ENCODE measurements at regions not wholly inside any gene's neighbourhood (a gene's known extent, or its start where the extent isn't known, plus 50 kb on each side); places are given as distances from the start of the nearest gene placed in this dataset.

- no peak for DNase-seq (ENCODE audit: low spot score)
- in situ Hi-C loops (cut with MboI; ENCODE audit: low pct_unique_long_range_greater_than_20kb, low sequenced_read_pairs, unreplicated experiment), result no loop called here
- TF ChIP-seq CTCF (IDR thresholded peaks at IDR 0.05; ENCODE audit: extremely low read depth, insufficient read depth, missing control alignments), result no peak
Measured at GRCh38 chr13:74047931-74048600, 86.1 kb downstream of the KLF12 start.

- DNase-seq (ENCODE audit: low spot score), result no peak
- TF ChIP-seq CTCF (IDR thresholded peaks at IDR 0.05; ENCODE audit: extremely low read depth, insufficient read depth, missing control alignments), result no peak
- in situ Hi-C loops (cut with MboI; ENCODE audit: low pct_unique_long_range_greater_than_20kb, low sequenced_read_pairs, unreplicated experiment), result no loop called here
Measured at GRCh38 chr13:74046431-74046830, 87.8 kb downstream of the KLF12 start.

GRCh38 chr13:74045583-74045982, 88.6 kb downstream of the KLF12 start:
- in situ Hi-C loops (cut with MboI; ENCODE audit: low pct_unique_long_range_greater_than_20kb, low sequenced_read_pairs, unreplicated experiment), result no loop called here
- no peak for TF ChIP-seq CTCF (IDR thresholded peaks at IDR 0.05; ENCODE audit: extremely low read depth, insufficient read depth, missing control alignments)

GRCh38 chr13:74043237-74043636, 91.0 kb downstream of the KLF12 start:
- no peak for DNase-seq (ENCODE audit: low spot score)
- TF ChIP-seq CTCF (IDR thresholded peaks at IDR 0.05; ENCODE audit: extremely low read depth, insufficient read depth, missing control alignments), result no peak
- in situ Hi-C loops (cut with MboI; ENCODE audit: low pct_unique_long_range_greater_than_20kb, low sequenced_read_pairs, unreplicated experiment), result no loop called here

More at GRCh38 chr13:74045583-74045982, 88.6 kb downstream of the KLF12 start:
- no peak for DNase-seq (ENCODE audit: low spot score)

- in situ Hi-C loops (cut with MboI; ENCODE audit: low pct_unique_long_range_greater_than_20kb, low sequenced_read_pairs, unreplicated experiment), result no loop called here
Measured at GRCh38 chr13:74040200-74040599, 94.0 kb downstream of the KLF12 start.

GRCh38 chr13:74039667-74040066, 94.5 kb downstream of the KLF12 start:
- in situ Hi-C loops (cut with MboI; ENCODE audit: low pct_unique_long_range_greater_than_20kb, low sequenced_read_pairs, unreplicated experiment), result no loop called here
- TF ChIP-seq CTCF (IDR thresholded peaks at IDR 0.05; ENCODE audit: extremely low read depth, insufficient read depth, missing control alignments), result no peak
- DNase-seq (ENCODE audit: low spot score), result no peak

More at GRCh38 chr13:74040200-74040599, 94.0 kb downstream of the KLF12 start:
- peak; percentile 20 for DNase-seq (ENCODE audit: low spot score)
- TF ChIP-seq CTCF (IDR thresholded peaks at IDR 0.05; ENCODE audit: extremely low read depth, insufficient read depth, missing control alignments), result peak; percentile 73
